GM12892 (cell line): ENCODE measurements at regions not wholly inside any gene's neighbourhood (a gene's known extent, or its start where the extent isn't known, plus 50 kb on each side); places are given as distances from the start of the nearest gene placed in this dataset.
A peak's percentile ranks its signal among the peaks of the same experiment; 100 is the strongest.

Source experiments
- DNase-seq: peaks from one replicate; pipeline ENCODE4 v3.0.0; 2011; ENCODE audit not compliant: insufficient read length
- FAIRE-seq: peaks from 2 replicates; lab custom pipeline; 2011; peaks lifted over from hg19 to GRCh38; lab: Jason Lieb, UNC
- POLR2A ChIP-seq: IDR thresholded peaks from 2 replicates; pipeline ENCODE4 v1.6.1; 2011; ENCODE audit warnings: low read depth, low read length, control low read depth
- POLR2AphosphoS5 ChIP-seq: IDR thresholded peaks from 2 replicates; pipeline ENCODE4 v1.6.1; 2011; ENCODE audit warnings: low read depth, low read length, control low read depth
- TAF1 ChIP-seq: IDR thresholded peaks from 2 replicates; pipeline ENCODE4 v1.6.1; 2011; ENCODE audit warnings: low read depth, mild to moderate bottlenecking, control low read depth, low read length, borderline replicate concordance

DNA sequence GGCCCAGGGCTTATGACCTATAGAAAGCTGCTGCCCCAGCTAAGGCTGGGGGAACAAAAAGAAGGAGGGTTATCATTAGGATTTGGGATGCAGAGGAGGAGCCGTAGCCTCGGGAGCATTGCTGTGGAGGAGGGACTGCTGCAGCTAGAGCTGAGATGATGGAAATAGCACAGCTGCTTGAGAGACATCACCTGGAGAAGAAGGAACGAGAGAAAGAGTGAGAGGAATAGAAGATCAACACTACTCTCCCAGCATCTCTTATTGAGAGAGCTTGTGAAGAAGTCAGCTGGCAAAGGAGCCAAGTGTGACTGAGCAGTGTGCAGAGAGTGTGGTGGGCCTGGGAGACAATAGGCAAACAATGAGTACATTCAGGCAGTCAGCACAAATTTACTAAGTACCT is 100.7 kb upstream of the PLET1 start:
- FAIRE-seq (no peak), DNase-seq (no peak)
- TF ChIP-seq POLR2AphosphoS5 (no peak), TAF1 (no peak), POLR2A (no peak)

DNA sequence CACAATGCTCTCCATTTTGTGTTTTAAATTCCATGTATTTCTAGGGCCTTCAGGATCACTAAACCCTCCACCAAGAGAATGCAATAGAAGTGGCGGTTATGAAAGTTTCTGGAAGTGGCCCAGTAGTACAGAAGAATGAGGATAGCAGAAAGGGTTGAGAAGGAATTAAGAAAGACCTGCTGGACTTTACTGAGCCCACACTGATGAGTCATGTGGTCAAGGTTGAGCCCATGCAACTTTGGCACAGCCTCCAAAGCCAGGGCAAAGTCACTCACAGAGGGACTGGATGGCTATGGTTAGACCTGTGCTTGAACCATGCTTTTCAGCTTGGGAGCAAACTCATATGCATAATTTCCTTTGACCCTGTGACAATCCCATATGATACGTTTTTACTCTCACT is 102.9 kb upstream of the PLET1 start:
- no peak for TF ChIP-seq POLR2AphosphoS5
- FAIRE-seq (no peak), DNase-seq (no peak)

- peak; percentile 50 for FAIRE-seq
- TF ChIP-seq TAF1 (no peak), POLR2AphosphoS5 (no peak), POLR2A (no peak)
- no peak for DNase-seq
These were observed 104.4 kb upstream of the PLET1 start for GRCh38 chr11:112364962-112365481.

GRCh38 chr11:112366012-112366411 is 105.4 kb upstream of the PLET1 start:
- no peak for FAIRE-seq
- TF ChIP-seq POLR2A: no peak
- TF ChIP-seq POLR2AphosphoS5: no peak
- no peak for TF ChIP-seq TAF1
- no peak for DNase-seq

DNA sequence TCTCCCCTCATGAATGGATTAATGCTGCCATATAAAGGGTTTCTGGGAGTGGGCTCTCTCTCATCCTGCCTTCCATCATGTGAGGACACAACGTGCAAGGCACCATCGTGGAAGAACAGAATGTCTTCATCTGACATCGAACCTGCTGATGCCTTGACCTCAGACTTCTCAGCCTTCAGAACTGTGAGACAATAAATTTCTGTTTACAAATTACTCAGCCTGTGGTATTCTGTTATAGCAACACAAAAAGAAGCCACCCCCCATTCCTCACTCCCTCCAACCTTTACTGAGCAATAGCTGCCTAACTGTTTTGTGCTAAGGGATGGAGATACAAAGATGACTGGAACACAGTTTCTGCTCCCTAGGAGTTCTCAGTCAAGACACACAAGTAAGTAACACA is 106.1 kb upstream of the PLET1 start:
- no peak for DNase-seq
- TF ChIP-seq POLR2A: no peak
- no peak for TF ChIP-seq POLR2AphosphoS5
- TF ChIP-seq TAF1: no peak
- FAIRE-seq: no peak

- DNase-seq (no peak), FAIRE-seq (no peak)
- TF ChIP-seq POLR2AphosphoS5 (no peak), POLR2A (no peak), TAF1 (no peak)
These were observed 106.8 kb upstream of the PLET1 start for GRCh38 chr11:112367461-112367860.

GRCh38 chr11:112367895-112368294 is 107.2 kb upstream of the PLET1 start:
- no peak for FAIRE-seq
- DNase-seq: no peak
- TF ChIP-seq POLR2AphosphoS5 (no peak), POLR2A (no peak), TAF1 (no peak)

GRCh38 chr11:112368381-112368780 is 107.7 kb upstream of the PLET1 start:
- FAIRE-seq (no peak), DNase-seq (no peak)
- TF ChIP-seq TAF1 (no peak), POLR2AphosphoS5 (no peak)

- no peak for TF ChIP-seq TAF1
- no peak for TF ChIP-seq POLR2A
- no peak for TF ChIP-seq POLR2AphosphoS5
- DNase-seq: no peak
- no peak for FAIRE-seq
These were observed 108.7 kb upstream of the PLET1 start for GRCh38 chr11:112369374-112369773.

GRCh38 chr11:112369916-112370315 is 109.3 kb upstream of the PLET1 start:
- TF ChIP-seq POLR2AphosphoS5 (no peak), TAF1 (no peak), POLR2A (no peak)
- DNase-seq (no peak), FAIRE-seq (no peak)

DNA sequence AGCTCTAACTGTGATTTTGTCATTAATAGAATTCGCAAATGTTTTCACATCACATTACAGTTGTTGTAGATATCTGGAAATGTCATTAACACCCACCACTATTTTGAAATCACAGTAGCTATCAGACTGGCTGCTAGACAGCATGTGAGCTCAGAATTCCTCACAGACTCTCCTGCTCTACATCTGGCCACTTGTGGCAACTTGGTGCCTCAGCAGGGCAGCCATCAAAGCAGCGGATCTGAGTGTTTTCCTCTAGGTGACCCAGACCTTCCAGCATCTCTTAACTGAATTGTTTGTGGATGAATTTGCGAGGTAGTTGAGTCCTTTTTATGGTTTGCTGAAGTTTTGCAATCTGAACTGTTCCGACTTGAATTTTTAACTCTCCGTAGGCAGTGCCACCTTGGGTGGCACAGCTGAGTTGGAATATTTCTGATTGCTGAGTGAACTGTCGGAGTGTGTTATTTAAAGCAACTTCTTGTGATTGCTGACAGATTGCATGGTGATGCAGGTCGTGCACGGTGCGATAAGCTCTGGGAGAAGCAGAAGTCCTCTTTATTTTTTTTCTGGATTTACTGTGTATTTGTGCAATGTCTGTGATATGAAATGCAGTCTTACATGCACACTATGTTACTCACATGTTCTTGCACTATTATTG is 114.0 kb upstream of the PLET1 start:
- FAIRE-seq (no peak), DNase-seq (no peak)
- no peak for TF ChIP-seq POLR2AphosphoS5
- TF ChIP-seq POLR2A: no peak
- TF ChIP-seq TAF1: no peak

DNA sequence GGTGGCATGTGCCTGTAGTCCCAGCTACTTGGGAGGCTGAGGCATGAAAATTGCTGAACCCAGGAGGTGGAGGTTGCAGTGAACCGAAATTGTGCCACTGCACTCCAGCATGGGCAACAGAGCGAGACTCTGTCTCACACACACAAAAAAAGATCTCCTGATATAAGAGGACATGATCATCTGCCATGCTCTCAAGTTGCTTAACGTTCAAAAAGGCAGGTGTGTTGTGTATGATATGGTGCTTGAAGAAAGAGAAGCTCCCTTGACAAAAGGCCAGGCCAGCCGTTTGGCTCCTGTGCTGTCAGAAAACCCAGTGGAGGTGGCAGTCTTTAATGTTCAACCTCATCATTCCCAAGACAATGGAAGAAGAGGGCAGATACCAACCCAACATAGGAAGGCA is 117.3 kb upstream of the PLET1 start:
- DNase-seq: no peak

GRCh38 chr11:112380464-112380863 is 119.8 kb upstream of the PLET1 start:
- no peak for DNase-seq
- TF ChIP-seq TAF1 (no peak), POLR2AphosphoS5 (no peak), POLR2A (no peak)
- FAIRE-seq: no peak

More for the DNA sequence above, 117.3 kb upstream of the PLET1 start:
- FAIRE-seq: no peak
- TF ChIP-seq POLR2AphosphoS5 (no peak), TAF1 (no peak), POLR2A (no peak)

GRCh38 chr11:112381578-112381977 is 120.9 kb upstream of the PLET1 start:
- DNase-seq (no peak), FAIRE-seq (no peak)
- TF ChIP-seq POLR2AphosphoS5 (no peak), TAF1 (no peak), POLR2A (no peak)
